Uterus (tissue), 2 donors: ENCODE measurements at regions not wholly inside any gene's neighbourhood (a gene's known extent, or its start where the extent isn't known, plus 50 kb on each side); places are given as distances from the start of the nearest gene placed in this dataset.
"Not testable (repeated sequence)": the region's sequence is repeated elsewhere in the genome, so short reads cannot be mapped to it uniquely, and the experiment has no call there.

Experiments used
- POLR2A ChIP-seq, 2 donors: fragments of 450-650 bp; IDR thresholded peaks; one replicate each; pipeline ENCODE4 v1.6.1; 2016; ENCODE audit warnings: antibody characterized with exemption in 2 of 2, mild to moderate bottlenecking in 1 of 2, moderate library complexity in 1 of 2
- TF ChIP-seq, protein P1 (sequence below), 4 experiments: fragments of 200-600 bp in 2 of 4; fragments of 450-650 bp in 2 of 4; sonication (generic) in 2 of 4; IDR thresholded peaks; one replicate each; pipeline ENCODE4 v1.5.1; 2016 to 2019; ENCODE audit warnings: antibody characterized with exemption in 4 of 4, mild to moderate bottlenecking in 2 of 4, moderate library complexity in 1 of 4

GRCh38 chr4:22621970-22622369, 70.8 kb upstream of the GBA3 start:
- not testable (repeated sequence) for TF ChIP-seq POLR2A (IDR thresholded peaks at IDR 0.05)
- TF ChIP-seq, protein P1, sequence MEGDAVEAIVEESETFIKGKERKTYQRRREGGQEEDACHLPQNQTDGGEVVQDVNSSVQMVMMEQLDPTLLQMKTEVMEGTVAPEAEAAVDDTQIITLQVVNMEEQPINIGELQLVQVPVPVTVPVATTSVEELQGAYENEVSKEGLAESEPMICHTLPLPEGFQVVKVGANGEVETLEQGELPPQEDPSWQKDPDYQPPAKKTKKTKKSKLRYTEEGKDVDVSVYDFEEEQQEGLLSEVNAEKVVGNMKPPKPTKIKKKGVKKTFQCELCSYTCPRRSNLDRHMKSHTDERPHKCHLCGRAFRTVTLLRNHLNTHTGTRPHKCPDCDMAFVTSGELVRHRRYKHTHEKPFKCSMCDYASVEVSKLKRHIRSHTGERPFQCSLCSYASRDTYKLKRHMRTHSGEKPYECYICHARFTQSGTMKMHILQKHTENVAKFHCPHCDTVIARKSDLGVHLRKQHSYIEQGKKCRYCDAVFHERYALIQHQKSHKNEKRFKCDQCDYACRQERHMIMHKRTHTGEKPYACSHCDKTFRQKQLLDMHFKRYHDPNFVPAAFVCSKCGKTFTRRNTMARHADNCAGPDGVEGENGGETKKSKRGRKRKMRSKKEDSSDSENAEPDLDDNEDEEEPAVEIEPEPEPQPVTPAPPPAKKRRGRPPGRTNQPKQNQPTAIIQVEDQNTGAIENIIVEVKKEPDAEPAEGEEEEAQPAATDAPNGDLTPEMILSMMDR (IDR thresholded peaks at IDR 0.05) = not testable (repeated sequence)
